OCI-LY3 (cell line): ENCODE measurements at regions not wholly inside any gene's neighbourhood (a gene's known extent, or its start where the extent isn't known, plus 50 kb on each side); places are given as distances from the start of the nearest gene placed in this dataset.

Experiments used
- H2AFZ ChIP-seq: fragments of 200-600, 300-600 bp; shearing (Covaris generic); 2 replicates; pipeline ENCODE4 v1.6.0; 2014; ENCODE audit warnings: antibody characterized with exemption, low read depth, low read length
- H3K27ac ChIP-seq: fragments of 200-600, 300-600 bp; sonication (generic); 2 replicates; pipeline ENCODE4 v1.5.1; 2014; ENCODE audit warnings: mild to moderate bottlenecking, low read length, moderate library complexity, mixed read lengths
- H3K27me3 ChIP-seq: fragments of 200-600, 300-600 bp; sonication (generic); 2 replicates; pipeline ENCODE4 v1.6.1; 2014; ENCODE audit warnings: low read depth, low read length, mixed read lengths
- H3K36me3 ChIP-seq: fragments of 200-600, 300-600 bp; sonication (generic); replicated peaks from 2 replicates; pipeline ENCODE3; 2014; ENCODE audit warnings: low read depth, low read length, mixed read lengths
- H3K4me1 ChIP-seq: fragments of 300-600, 200-600 bp; sonication (generic); 2 replicates; pipeline ENCODE4 v1.6.1; 2014; ENCODE audit warnings: low read length, mixed read lengths
- H3K4me2 ChIP-seq: fragments of 200-600, 300-600 bp; sonication (generic); 2 replicates; pipeline ENCODE4 v1.6.1; 2014; ENCODE audit warnings: low read length, mixed read lengths
- H3K4me3 ChIP-seq: fragments of 300-600, 200-600 bp; sonication (generic); 2 replicates; pipeline ENCODE4 v1.5.1; 2014; ENCODE audit warnings: antibody characterized with exemption, mild to moderate bottlenecking, low read length, moderate library complexity
- H3K79me2 ChIP-seq: fragments of 300-600, 200-600 bp; shearing (Covaris generic); 2 replicates; pipeline ENCODE4 v1.6.1; 2014; ENCODE audit warnings: mild to moderate bottlenecking, low read length, mixed read lengths
- H3K9ac ChIP-seq: fragments of 300-600, 200-600 bp; shearing (Covaris generic); 2 replicates; pipeline ENCODE4 v1.6.0; 2014; ENCODE audit warnings: mild to moderate bottlenecking, low read length, moderate library complexity
- H3K9me3 ChIP-seq: fragments of 200-600, 300-600 bp; shearing (Covaris generic); 2 replicates; pipeline ENCODE4 v1.6.1; 2014; ENCODE audit warnings: low read length, mixed read lengths; ENCODE audit not compliant: insufficient read depth
- H4K20me1 ChIP-seq: fragments of 200-600, 300-600 bp; sonication (generic); 2 replicates; pipeline ENCODE4 v1.6.1; 2016; ENCODE audit warnings: low read length, mixed read lengths; ENCODE audit not compliant: insufficient read depth
- EZH2phosphoT487 ChIP-seq: fragments of 200-600 bp; shearing (Covaris generic); IDR thresholded peaks from 2 replicates; pipeline ENCODE4 v1.6.1; 2018; ENCODE audit warnings: antibody characterized with exemption, mixed run types, low read depth
- TF ChIP-seq, protein P1 (sequence below): fragments of 200-600, 300-600 bp; sonication (generic); IDR thresholded peaks from 2 replicates; pipeline ENCODE4 v1.5.1; 2014; ENCODE audit warnings: antibody characterized with exemption, low read length, low read depth

GRCh38 chrX:11039926-11040325, 71.2 kb upstream of the HCCS start:
- no peak overlapping the region for H3K4me3 ChIP-seq
- H3K9ac ChIP-seq: no peak overlapping the region
- H3K36me3 ChIP-seq: no peaks in the 10 kb centered on the region
- no peaks in the 10 kb centered on the region for H3K27me3 ChIP-seq
- no peak for TF ChIP-seq EZH2phosphoT487
- TF ChIP-seq, protein P1, sequence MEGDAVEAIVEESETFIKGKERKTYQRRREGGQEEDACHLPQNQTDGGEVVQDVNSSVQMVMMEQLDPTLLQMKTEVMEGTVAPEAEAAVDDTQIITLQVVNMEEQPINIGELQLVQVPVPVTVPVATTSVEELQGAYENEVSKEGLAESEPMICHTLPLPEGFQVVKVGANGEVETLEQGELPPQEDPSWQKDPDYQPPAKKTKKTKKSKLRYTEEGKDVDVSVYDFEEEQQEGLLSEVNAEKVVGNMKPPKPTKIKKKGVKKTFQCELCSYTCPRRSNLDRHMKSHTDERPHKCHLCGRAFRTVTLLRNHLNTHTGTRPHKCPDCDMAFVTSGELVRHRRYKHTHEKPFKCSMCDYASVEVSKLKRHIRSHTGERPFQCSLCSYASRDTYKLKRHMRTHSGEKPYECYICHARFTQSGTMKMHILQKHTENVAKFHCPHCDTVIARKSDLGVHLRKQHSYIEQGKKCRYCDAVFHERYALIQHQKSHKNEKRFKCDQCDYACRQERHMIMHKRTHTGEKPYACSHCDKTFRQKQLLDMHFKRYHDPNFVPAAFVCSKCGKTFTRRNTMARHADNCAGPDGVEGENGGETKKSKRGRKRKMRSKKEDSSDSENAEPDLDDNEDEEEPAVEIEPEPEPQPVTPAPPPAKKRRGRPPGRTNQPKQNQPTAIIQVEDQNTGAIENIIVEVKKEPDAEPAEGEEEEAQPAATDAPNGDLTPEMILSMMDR: no peak
- H3K27ac ChIP-seq: no peak overlapping the region
- no peaks in the 10 kb centered on the region for H4K20me1 ChIP-seq
- no peaks in the 10 kb centered on the region for H3K79me2 ChIP-seq
- H3K4me2 ChIP-seq: no peak overlapping the region
- no peaks in the 10 kb centered on the region for H3K4me1 ChIP-seq
- H3K9me3 ChIP-seq: no peaks in the 10 kb centered on the region
- no peak overlapping the region for H2AFZ ChIP-seq

- Histone ChIP-seq H3K4me1 (no peaks in the 10 kb centered on the region), H3K4me2 (no peak overlapping the region), H3K9ac (no peak overlapping the region), H3K4me3 (no peak overlapping the region), H3K9me3 (no peaks in the 10 kb centered on the region), H3K27ac (no peak overlapping the region), H2AFZ (no peak overlapping the region), H3K36me3 (no peaks in the 10 kb centered on the region), H3K27me3 (no peaks in the 10 kb centered on the region), H4K20me1 (no peaks in the 10 kb centered on the region), H3K79me2 (no peaks in the 10 kb centered on the region)
- no peak for TF ChIP-seq EZH2phosphoT487
- TF ChIP-seq, protein P1: no peak
Measured at GRCh38 chrX:11040405-11040804, 70.7 kb upstream of the HCCS start.

GRCh38 chrX:11040996-11041395, 70.1 kb upstream of the HCCS start:
- H4K20me1 ChIP-seq: no peaks in the 10 kb centered on the region
- H3K27me3 ChIP-seq: no peaks in the 10 kb centered on the region

GRCh38 chrX:11050013-11050412, 61.1 kb upstream of the HCCS start:
- Histone ChIP-seq H3K4me3 (no peak overlapping the region), H3K79me2 (no peaks in the 10 kb centered on the region), H3K9me3 (no peaks in the 10 kb centered on the region), H3K4me1 (no peaks in the 10 kb centered on the region), H3K4me2 (no peak overlapping the region), H3K9ac (no peak overlapping the region), H3K36me3 (no peaks in the 10 kb centered on the region), H4K20me1 (no peaks in the 10 kb centered on the region), H2AFZ (no peak overlapping the region), H3K27ac (no peak overlapping the region), H3K27me3 (no peaks in the 10 kb centered on the region)
- TF ChIP-seq EZH2phosphoT487: no peak
- TF ChIP-seq, protein P1: no peak

More at GRCh38 chrX:11040996-11041395, 70.1 kb upstream of the HCCS start:
- no peaks in the 10 kb centered on the region for H3K9me3 ChIP-seq
- no peaks in the 10 kb centered on the region for H3K36me3 ChIP-seq
- H3K79me2 ChIP-seq: no peaks in the 10 kb centered on the region
- H3K4me3 ChIP-seq: no peak overlapping the region
- no peak overlapping the region for H3K9ac ChIP-seq
- H2AFZ ChIP-seq: no peak overlapping the region
- no peak overlapping the region for H3K27ac ChIP-seq
- no peaks in the 10 kb centered on the region for H3K4me1 ChIP-seq
- no peak overlapping the region for H3K4me2 ChIP-seq
- TF ChIP-seq, protein P1: no peak
- no peak for TF ChIP-seq EZH2phosphoT487
